ENCODE measurements at regions not wholly inside any gene's neighbourhood (a gene's known extent, or its start where the extent isn't known, plus 50 kb on each side); places are given as distances from the start of the nearest gene placed in this dataset.

GRCh38 chr2:180125245-180125962 lies 118.3 kb upstream of the CWC22 start:
- Mint-ChIP-seq H3K4me3 (no peak overlapping the region), H3K27ac (no peak overlapping the region), H3K4me1 (no peaks in the 10 kb centered on the region), H3K9me3 (no peaks in the 10 kb centered on the region), H3K36me3 (ENCODE audit: low read depth) (no peaks in the 10 kb centered on the region), H3K27me3 (no peaks in the 10 kb centered on the region)
- peak; percentile 94 for ATAC-seq (replicated peaks)

GRCh38 chr2:180124273-180125139 lies 117.4 kb upstream of the CWC22 start:
- peaks cover 2% of the 10 kb centered on the region for H3K27me3 Mint-ChIP-seq

GRCh38 chr2:180122874-180123273 lies 115.8 kb upstream of the CWC22 start:
- ATAC-seq (replicated peaks) = no peak
- Mint-ChIP-seq H3K9me3 (no peaks in the 10 kb centered on the region), H3K36me3 (ENCODE audit: low read depth) (no peaks in the 10 kb centered on the region), H3K4me1 (no peaks in the 10 kb centered on the region), H3K4me3 (no peak overlapping the region), H3K27me3 (peaks cover 10% of the 10 kb centered on the region), H3K27ac (no peak overlapping the region)

More at GRCh38 chr2:180124273-180125139, 117.4 kb upstream of the CWC22 start:
- no peak for ATAC-seq (replicated peaks)
- Mint-ChIP-seq H3K4me3 (no peak overlapping the region), H3K9me3 (no peaks in the 10 kb centered on the region), H3K4me1 (no peaks in the 10 kb centered on the region), H3K36me3 (ENCODE audit: low read depth) (no peaks in the 10 kb centered on the region), H3K27ac (no peak overlapping the region)

- no peak for ATAC-seq (replicated peaks)
- Mint-ChIP-seq H3K4me3 (no peak overlapping the region), H3K9me3 (no peaks in the 10 kb centered on the region), H3K27me3 (peaks cover 15% of the 10 kb centered on the region), H3K4me1 (no peaks in the 10 kb centered on the region), H3K36me3 (ENCODE audit: low read depth) (no peaks in the 10 kb centered on the region), H3K27ac (no peak overlapping the region)
These were observed 108.6 kb upstream of the CWC22 start for GRCh38 chr2:180115675-180116074.

- Mint-ChIP-seq H3K27me3 (peaks cover 19% of the 10 kb centered on the region), H3K4me1 (no peaks in the 10 kb centered on the region), H3K27ac (no peak overlapping the region), H3K9me3 (no peaks in the 10 kb centered on the region), H3K36me3 (ENCODE audit: low read depth) (no peaks in the 10 kb centered on the region), H3K4me3 (no peak overlapping the region)
- ATAC-seq (replicated peaks) = no peak
These were observed 108.2 kb upstream of the CWC22 start for GRCh38 chr2:180115269-180115668.

- Mint-ChIP-seq H3K36me3 (ENCODE audit: low read depth) (no peaks in the 10 kb centered on the region), H3K4me3 (no peak overlapping the region), H3K27me3 (peaks cover 16% of the 10 kb centered on the region), H3K27ac (no peak overlapping the region), H3K4me1 (no peaks in the 10 kb centered on the region), H3K9me3 (no peaks in the 10 kb centered on the region)
- ATAC-seq (replicated peaks) = no peak
These were observed 104.8 kb upstream of the CWC22 start for GRCh38 chr2:180111901-180112300.

- H3K27me3 Mint-ChIP-seq = peaks cover 24% of the 10 kb centered on the region
- H3K4me3 Mint-ChIP-seq = no peak overlapping the region
- no peak overlapping the region for H3K27ac Mint-ChIP-seq
- H3K36me3 Mint-ChIP-seq (ENCODE audit: low read depth) = no peaks in the 10 kb centered on the region
- no peaks in the 10 kb centered on the region for H3K4me1 Mint-ChIP-seq
- ATAC-seq (replicated peaks) = no peak
- no peaks in the 10 kb centered on the region for H3K9me3 Mint-ChIP-seq
These were observed 103.4 kb upstream of the CWC22 start for GRCh38 chr2:180110469-180110868.

- Mint-ChIP-seq H3K27ac (no peak overlapping the region), H3K36me3 (ENCODE audit: low read depth) (no peaks in the 10 kb centered on the region), H3K4me1 (no peaks in the 10 kb centered on the region), H3K4me3 (no peak overlapping the region), H3K27me3 (peaks cover 14% of the 10 kb centered on the region), H3K9me3 (no peaks in the 10 kb centered on the region)
- no peak for ATAC-seq (replicated peaks)
These were observed 94.7 kb upstream of the CWC22 start for GRCh38 chr2:180101846-180102245.

GRCh38 chr2:180099308-180099707 lies 92.2 kb upstream of the CWC22 start:
- H3K4me1 Mint-ChIP-seq = no peaks in the 10 kb centered on the region
- H3K27ac Mint-ChIP-seq = no peak overlapping the region
- H3K9me3 Mint-ChIP-seq = no peaks in the 10 kb centered on the region
- H3K27me3 Mint-ChIP-seq = peaks cover 4% of the 10 kb centered on the region
- no peak for ATAC-seq (replicated peaks)
- no peaks in the 10 kb centered on the region for H3K36me3 Mint-ChIP-seq (ENCODE audit: low read depth)
- H3K4me3 Mint-ChIP-seq = no peak overlapping the region

- Mint-ChIP-seq H3K4me3 (no peak overlapping the region), H3K9me3 (peaks cover 18% of the 10 kb centered on the region), H3K36me3 (ENCODE audit: low read depth) (no peaks in the 10 kb centered on the region), H3K27ac (no peak overlapping the region), H3K4me1 (no peaks in the 10 kb centered on the region), H3K27me3 (peaks cover 40% of the 10 kb centered on the region)
- no peak for ATAC-seq (replicated peaks)
These were observed 78.0 kb upstream of the CWC22 start for GRCh38 chr2:180085144-180085543.

- no peaks in the 10 kb centered on the region for H3K4me1 Mint-ChIP-seq
- H3K27ac Mint-ChIP-seq = no peak overlapping the region
- no peaks in the 10 kb centered on the region for H3K36me3 Mint-ChIP-seq (ENCODE audit: low read depth)
These were observed 70.3 kb upstream of the CWC22 start for GRCh38 chr2:180077295-180077906.

GRCh38 chr2:180075870-180076269 lies 68.8 kb upstream of the CWC22 start:
- Mint-ChIP-seq H3K9me3 (peaks cover 3% of the 10 kb centered on the region), H3K27me3 (peaks cover 7% of the 10 kb centered on the region), H3K36me3 (ENCODE audit: low read depth) (no peaks in the 10 kb centered on the region), H3K4me3 (no peak overlapping the region), H3K27ac (no peak overlapping the region), H3K4me1 (no peaks in the 10 kb centered on the region)
- no peak for ATAC-seq (replicated peaks)

More at GRCh38 chr2:180077295-180077906, 70.3 kb upstream of the CWC22 start:
- Mint-ChIP-seq H3K9me3 (peaks cover 14% of the 10 kb centered on the region), H3K27me3 (peaks cover 15% of the 10 kb centered on the region), H3K4me3 (no peak overlapping the region)
- no peak for ATAC-seq (replicated peaks)

- peaks cover 3% of the 10 kb centered on the region for H3K27me3 Mint-ChIP-seq
- H3K27ac Mint-ChIP-seq = no peak overlapping the region
- ATAC-seq (replicated peaks) = no peak
- H3K4me1 Mint-ChIP-seq = no peaks in the 10 kb centered on the region
- no peak overlapping the region for H3K4me3 Mint-ChIP-seq
- peaks cover 13% of the 10 kb centered on the region for H3K9me3 Mint-ChIP-seq
- no peaks in the 10 kb centered on the region for H3K36me3 Mint-ChIP-seq (ENCODE audit: low read depth)
These were observed 64.7 kb upstream of the CWC22 start for GRCh38 chr2:180071797-180072196.

GRCh38 chr2:180063494-180064092 lies 56.5 kb upstream of the CWC22 start:
- H3K4me1 Mint-ChIP-seq = no peaks in the 10 kb centered on the region
- H3K4me3 Mint-ChIP-seq = no peak overlapping the region
- H3K9me3 Mint-ChIP-seq = no peaks in the 10 kb centered on the region
- H3K27ac Mint-ChIP-seq = no peak overlapping the region
- peaks cover 3% of the 10 kb centered on the region for H3K27me3 Mint-ChIP-seq
- no peak for ATAC-seq (replicated peaks)
- H3K36me3 Mint-ChIP-seq (ENCODE audit: low read depth) = no peaks in the 10 kb centered on the region
